CD4-positive, alpha-beta T cell (primary cell): ENCODE measurements at regions not wholly inside any gene's neighbourhood (a gene's known extent, or its start where the extent isn't known, plus 50 kb on each side); places are given as distances from the start of the nearest gene placed in this dataset.
"Not testable (repeated sequence)": the region's sequence is repeated elsewhere in the genome, so short reads cannot be mapped to it uniquely, and the experiment has no call there.

Experiments used
- ATAC-seq: fragments of 200-7000 bp; cut with Tn5 transposase; one replicate; pipeline ENCODE4 v1.10.0; 2022; ENCODE audit warnings: mild to moderate bottlenecking; ENCODE audit not compliant: poor library complexity
- CTCF ChIA-PET: fragments of 350-600 bp; sonication (Branson Sonifier 250); formaldehyde crosslinking; loops from one replicate; lab custom pipeline; 2021; ENCODE audit warnings: antibody characterized with exemption, inconsistent platforms; lab: Charles Lee
- POLR2A ChIA-PET: fragments of 350-600 bp; sonication (Branson Sonifier 250); formaldehyde crosslinking; loops from one replicate; lab custom pipeline; 2021; ENCODE audit warnings: antibody characterized with exemption, inconsistent platforms; lab: Charles Lee
- DNase-seq, 14 experiments: peaks; one replicate each; pipeline ENCODE4 v3.0.0-alpha.2; 2013 to 2020; ENCODE audit warnings: mixed read lengths in 2 of 14
- H3K27ac ChIP-seq, 2 donors: one replicate each; pipeline versions ENCODE4 v1.5.1 to v1.7.0; 2013; ENCODE audit warnings: low read length in 2 of 2, low read depth in 1 of 2, mild to moderate bottlenecking in 1 of 2
- H3K27me3 ChIP-seq, 2 experiments: 1 replicate in 1 of 2; 2 replicates in 1 of 2; pipeline versions ENCODE4 v1.6.1 to v1.7.0; 2013; ENCODE audit warnings: low read length in 2 of 2, control low read depth in 1 of 2, mild to moderate bottlenecking in 1 of 2, moderate library complexity in 1 of 2; ENCODE audit not compliant: insufficient read depth in 2 of 2, control insufficient read depth in 1 of 2
- H3K36me3 ChIP-seq: one replicate; pipeline ENCODE4 v1.6.1; 2013; ENCODE audit warnings: low read length, control low read depth; ENCODE audit not compliant: insufficient read depth
- H3K4me1 ChIP-seq: one replicate; pipeline ENCODE4 v1.6.1; 2013; ENCODE audit warnings: low read length, control low read depth; ENCODE audit not compliant: insufficient read depth
- H3K4me3 ChIP-seq: one replicate; pipeline ENCODE4 v1.5.1; 2013; ENCODE audit warnings: mild to moderate bottlenecking, low read length, moderate library complexity
- H3K9me3 ChIP-seq, 2 experiments: 1 replicate in 1 of 2; 2 replicates in 1 of 2; pipeline versions ENCODE4 v1.6.1 to v1.7.0; 2013; ENCODE audit warnings: low read length in 2 of 2, mild to moderate bottlenecking in 2 of 2, control low read depth in 1 of 2, moderate library complexity in 1 of 2; ENCODE audit not compliant: control insufficient read depth in 1 of 2, insufficient read depth in 1 of 2
- H3K27ac Mint-ChIP-seq: one replicate; pipeline ENCODE4 v1.8.0; 2020; ENCODE audit warnings: mixed read lengths
- H3K27me3 Mint-ChIP-seq: one replicate; pipeline ENCODE4 v1.8.0; 2021; ENCODE audit warnings: mixed read lengths
- H3K36me3 Mint-ChIP-seq: one replicate; pipeline ENCODE4 v1.8.0; 2021; ENCODE audit warnings: low read depth, mixed read lengths
- H3K4me1 Mint-ChIP-seq: one replicate; pipeline ENCODE4 v1.8.0; 2021; ENCODE audit warnings: low read depth, mixed read lengths
- H3K4me3 Mint-ChIP-seq: one replicate; pipeline ENCODE4 v1.8.0; 2020; ENCODE audit warnings: mild to moderate bottlenecking, mixed read lengths
- H3K9me3 Mint-ChIP-seq: one replicate; pipeline ENCODE4 v1.8.0; 2020; ENCODE audit warnings: mixed read lengths
- CTCF ChIP-seq: fragments of 200-600 bp; IDR thresholded peaks from one replicate; pipeline ENCODE4 v1.8.0; 2022; ENCODE audit warnings: antibody characterized with exemption, mild to moderate bottlenecking
- intact Hi-C, 2 experiments: fragments of 100-400 bp; cut with DNase I in 1 of 2; cut with micrococcal nuclease in 1 of 2; formaldehyde crosslinking; loops; one replicate each; pipeline versions ENCODE4 v1.15.1 to v1.9.0; 2023 to 2025; cut with DNase I, micrococcal nuclease

- DNase-seq = no peak
- H3K4me3 Mint-ChIP-seq = no peak overlapping the region
- intact Hi-C loops = no loop called here
- H3K9me3 Mint-ChIP-seq = peaks cover 4% of the 10 kb centered on the region
- ChIA-PET CTCF (no interaction called here), POLR2A (no interaction called here)
- H3K36me3 Mint-ChIP-seq = no peaks in the 10 kb centered on the region
- H3K9me3 ChIP-seq = no peaks in the 10 kb centered on the region
- H3K36me3 ChIP-seq = no peaks in the 10 kb centered on the region
- H3K4me1 ChIP-seq = no peaks in the 10 kb centered on the region
- no peaks in the 10 kb centered on the region for H3K4me1 Mint-ChIP-seq
- H3K4me3 ChIP-seq = no peak overlapping the region
- no peak for TF ChIP-seq CTCF
- no peaks in the 10 kb centered on the region for H3K27me3 Mint-ChIP-seq
- no peaks in the 10 kb centered on the region for H3K27me3 ChIP-seq
- H3K27ac Mint-ChIP-seq = no peak overlapping the region
- no peak overlapping the region for H3K27ac ChIP-seq
- no peak for ATAC-seq
Observed at GRCh38 chr4:93918856-93919255, 90.3 kb downstream of the ATOH1 start.

- H3K4me3 Mint-ChIP-seq, DNase-seq, H3K27ac ChIP-seq, H3K27ac Mint-ChIP-seq, ATAC-seq, CTCF ChIA-PET, H3K9me3 ChIP-seq, H3K9me3 Mint-ChIP-seq, H3K36me3 Mint-ChIP-seq, H3K4me3 ChIP-seq, intact Hi-C loops, H3K4me1 Mint-ChIP-seq, POLR2A ChIA-PET, H3K27me3 ChIP-seq, H3K36me3 ChIP-seq, H3K4me1 ChIP-seq, H3K27me3 Mint-ChIP-seq: not testable (repeated sequence)
Observed at GRCh38 chr4:93923570-93923969, 95.0 kb downstream of the ATOH1 start.

- Histone ChIP-seq H3K27me3 (no peaks in the 10 kb centered on the region), H3K4me1 (no peaks in the 10 kb centered on the region), H3K9me3 (no peaks in the 10 kb centered on the region), H3K36me3 (no peaks in the 10 kb centered on the region), H3K4me3 (no peak overlapping the region), H3K27ac (no peak overlapping the region)
- ChIA-PET POLR2A (no interaction called here), CTCF (no interaction called here)
- Mint-ChIP-seq H3K27ac (no peak overlapping the region), H3K27me3 (no peaks in the 10 kb centered on the region), H3K36me3 (no peaks in the 10 kb centered on the region), H3K9me3 (no peaks in the 10 kb centered on the region), H3K4me1 (no peaks in the 10 kb centered on the region), H3K4me3 (no peak overlapping the region)
- intact Hi-C loops = no loop called here
- DNase-seq (no peak), ATAC-seq (no peak)
- TF ChIP-seq CTCF = no peak
Observed at GRCh38 chr4:93947286-93947685, 118.7 kb downstream of the ATOH1 start.

GRCh38 chr4:93950239-93950638 is 121.7 kb downstream of the ATOH1 start:
- H3K4me3 Mint-ChIP-seq, H3K9me3 Mint-ChIP-seq, H3K36me3 ChIP-seq, DNase-seq, H3K27ac Mint-ChIP-seq, H3K9me3 ChIP-seq, H3K4me3 ChIP-seq, H3K27ac ChIP-seq, POLR2A ChIA-PET, H3K27me3 Mint-ChIP-seq, H3K4me1 Mint-ChIP-seq, CTCF ChIA-PET, ATAC-seq, H3K27me3 ChIP-seq, H3K36me3 Mint-ChIP-seq, intact Hi-C loops, H3K4me1 ChIP-seq: not testable (repeated sequence)
